Kidney (tissue), 13 donors: ENCODE measurements at regions not wholly inside any gene's neighbourhood (a gene's known extent, or its start where the extent isn't known, plus 50 kb on each side); places are given as distances from the start of the nearest gene placed in this dataset.

Experiments used
- DNase-seq, 5 donors: peaks; one replicate each; pipeline ENCODE4 v3.0.0-alpha.2; 2013 to 2020
- FAIRE-seq: peaks from 2 replicates; lab custom pipeline; 2012; peaks lifted over from hg19 to GRCh38; lab: Jason Lieb, UNC
- H3K27ac ChIP-seq, 2 donors: one replicate each; pipeline ENCODE4 v1.7.0; 2013; ENCODE audit warnings: low read depth in 2 of 2, low read length in 2 of 2, inconsistent platforms in 1 of 2
- H3K27me3 ChIP-seq: one replicate; pipeline ENCODE4 v1.7.1; 2013; ENCODE audit warnings: low read length, inconsistent platforms; ENCODE audit not compliant: control insufficient read depth, insufficient read depth
- H3K36me3 ChIP-seq, 3 donors: one replicate each; pipeline versions ENCODE4 v1.7.0 to v1.7.1; 2013; ENCODE audit warnings: low read length in 3 of 3, control low read depth in 1 of 3, inconsistent platforms in 1 of 3; ENCODE audit not compliant: insufficient read depth in 3 of 3, control insufficient read depth in 2 of 3
- H3K4me1 ChIP-seq, 3 donors: one replicate each; pipeline versions ENCODE4 v1.7.0 to v1.7.1; 2013; ENCODE audit warnings: low read length in 3 of 3, inconsistent platforms in 1 of 3, low read depth in 1 of 3; ENCODE audit not compliant: control insufficient read depth in 2 of 3, insufficient read depth in 2 of 3
- H3K4me3 ChIP-seq, 3 donors: one replicate each; pipeline versions ENCODE4 v1.7.0 to v1.8.1; 2013; ENCODE audit warnings: low read length in 3 of 3, control low read depth in 1 of 3, inconsistent platforms in 1 of 3
- H3K9ac ChIP-seq, 3 donors: one replicate each; pipeline versions ENCODE4 v1.7.0 to v1.7.1; 2013; ENCODE audit warnings: low read length in 3 of 3, control low read depth in 1 of 3, inconsistent platforms in 1 of 3
- H3K9me3 ChIP-seq, 3 donors: one replicate each; pipeline versions ENCODE4 v1.7.0 to v1.7.1; 2013; ENCODE audit warnings: low read length in 3 of 3, control low read depth in 1 of 3, inconsistent platforms in 1 of 3; ENCODE audit not compliant: control insufficient read depth in 2 of 3, insufficient read depth in 1 of 3
- CTCF ChIP-seq: IDR thresholded peaks from 3 replicates; pipeline ENCODE4 v1.5.1; 2012; ENCODE audit warnings: mild to moderate bottlenecking, moderate library complexity, borderline replicate concordance; ENCODE audit not compliant: insufficient read depth; ENCODE audit errors: extremely low read depth
- intact Hi-C: fragments of 100-400 bp; cut with DNase I; formaldehyde crosslinking; loops from one replicate; pipeline ENCODE4 v1.11.1; 2022
- donor health status: control.
- donor health status: control.
- donor health status: control.
- donor health status: control.
- donor health status: control.
- donor health status: DM: yes; HTN: yes; CAD: no.
- donor health status: Normal renal cell carcinoma (clear cell type).

DNA sequence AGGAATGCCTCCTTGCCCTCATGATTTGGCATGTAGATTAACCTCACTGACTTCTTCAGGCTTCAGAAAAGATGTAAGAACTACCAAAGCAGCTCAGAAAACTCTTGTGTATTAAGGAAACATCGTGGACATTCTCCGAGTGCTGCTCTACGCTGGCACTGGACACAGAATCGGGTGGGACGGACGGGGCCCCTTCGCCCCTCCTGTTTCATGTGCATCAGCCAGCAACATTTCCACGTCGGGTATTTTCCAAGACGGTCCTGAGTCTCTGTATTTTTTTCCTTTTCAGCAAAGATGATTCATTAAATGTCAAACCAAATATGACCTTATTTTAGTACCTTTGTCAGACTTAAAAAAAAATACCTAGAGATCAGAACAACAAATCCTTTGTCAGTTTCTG is 583.6 kb downstream of the CCDC171 start:
- Histone ChIP-seq H3K4me1 (peaks cover 0 to 3% (median 0%) of the 10 kb centered on the region in 3 donors), H3K27me3 (no peaks in the 10 kb centered on the region), H3K27ac (no peak overlapping the region), H3K4me3 (no peak overlapping the region), H3K9me3 (no peaks in the 10 kb centered on the region), H3K36me3 (no peaks in the 10 kb centered on the region), H3K9ac (no peak overlapping the region)
- no peak for DNase-seq
- intact Hi-C loops: no loop called here
- TF ChIP-seq CTCF: no peak
- FAIRE-seq: no peak

DNA sequence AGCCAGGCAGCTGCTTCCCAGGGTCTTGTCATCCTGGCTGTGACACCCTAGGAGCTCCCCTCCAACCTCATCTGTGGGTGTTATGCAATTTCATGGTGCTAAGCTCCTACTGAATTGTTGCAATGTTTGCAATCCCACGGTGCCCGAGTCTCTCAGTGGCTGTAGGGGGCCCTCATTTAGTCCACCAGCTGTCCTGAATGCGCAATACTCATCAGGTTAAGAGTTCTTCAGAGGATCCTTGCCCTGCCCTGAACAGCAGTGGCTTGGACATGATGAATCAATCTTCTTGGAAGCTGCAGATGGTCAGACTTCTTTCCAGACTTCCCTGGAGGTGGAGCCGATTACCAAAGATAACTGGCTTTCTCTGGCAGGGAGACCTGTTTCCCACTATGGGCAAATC is 584.1 kb downstream of the CCDC171 start:
- H3K36me3 ChIP-seq: no peaks in the 10 kb centered on the region
- intact Hi-C loops: no loop called here
- no peaks in the 10 kb centered on the region for H3K27me3 ChIP-seq
- TF ChIP-seq CTCF: no peak
- DNase-seq (no peak), FAIRE-seq (no peak)
- H3K9ac ChIP-seq: no peak overlapping the region
- no peaks in the 10 kb centered on the region for H3K9me3 ChIP-seq
- H3K4me3 ChIP-seq: no peak overlapping the region
- H3K4me1 ChIP-seq: peaks cover 0 to 3% (median 0%) of the 10 kb centered on the region in 3 donors
- H3K27ac ChIP-seq: no peak overlapping the region

GRCh38 chr9:16138561-16139491 is 586.0 kb downstream of the CCDC171 start:
- no peaks in the 10 kb centered on the region for H3K9me3 ChIP-seq
- peaks cover 0 to 3% (median 0%) of the 10 kb centered on the region in 3 donors for H3K4me1 ChIP-seq
- intact Hi-C loops: no loop called here
- no peak for TF ChIP-seq CTCF
- no peak overlapping the region for H3K9ac ChIP-seq
- DNase-seq (peak; percentile 69 to 93 (median 79)), FAIRE-seq (no peak)
- H3K27me3 ChIP-seq: no peaks in the 10 kb centered on the region
- H3K36me3 ChIP-seq: no peaks in the 10 kb centered on the region
- no peak overlapping the region for H3K4me3 ChIP-seq
- H3K27ac ChIP-seq: no peak overlapping the region
